HCT116 (cell line): ENCODE measurements at regions not wholly inside any gene's neighbourhood (a gene's known extent, or its start where the extent isn't known, plus 50 kb on each side); places are given as distances from the start of the nearest gene placed in this dataset.

ENCODE experiments used
- ATAC-seq: fragments of 200-7000 bp; cut with Tn5 transposase; 2 replicates; pipeline ENCODE4 v1.9.1; 2020; ENCODE audit warnings: mild to moderate bottlenecking, moderate library complexity
- BruUV-seq: library from RNA; stranded (reverse); fragments of 400-500 nt; replicated peaks from 2 replicates; lab custom pipeline; 2021; lab: Mats Ljungman, UMichigan
- CTCF ChIA-PET: fragments of 300-600 bp; sonication (Branson Sonifier 250); formaldehyde crosslinking; loops from one replicate; lab custom pipeline; 2021; ENCODE audit warnings: antibody characterized with exemption; lab: Charles Lee
- POLR2A ChIA-PET: fragments of 300-600, 350-600 bp; sonication (Branson Sonifier 250); formaldehyde crosslinking; loops from one replicate; lab custom pipeline; 2021; ENCODE audit warnings: antibody characterized with exemption; lab: Charles Lee
- RAD21 ChIA-PET, 2 experiments: fragments of 300-600 bp; sonication (Branson Sonifier 250); formaldehyde crosslinking; loops; one replicate each; lab custom pipeline; 2023; ENCODE audit warnings: low total read pairs in 2 of 2; ENCODE audit not compliant: uncharacterized antibody in 2 of 2, unreplicated experiment in 2 of 2, low non-redundant PET in 1 of 2; lab: Charles Lee
- DNase-seq: peaks from one replicate; pipeline ENCODE4 v3.0.0-alpha.2; 2010; ENCODE audit warnings: low read depth, low spot score
- H2AFZ ChIP-seq: fragments of 200-600 bp; shearing (Covaris generic), sonication (generic); 2 replicates; pipeline ENCODE4 v1.6.1; 2017; ENCODE audit warnings: low read depth, mixed run types, mixed read lengths, antibody characterized with exemption, low read length; ENCODE audit not compliant: poor library complexity, severe bottlenecking
- H3K27ac ChIP-seq: 2 replicates; pipeline ENCODE4 v1.5.1; 2012; ENCODE audit warnings: low read depth, low read length
- H3K27me3 ChIP-seq: fragments of 200-600 bp; sonication (generic); 2 replicates; pipeline ENCODE4 v1.6.1; 2016; ENCODE audit warnings: mixed run types, low read length, mixed read lengths; ENCODE audit not compliant: insufficient read depth
- H3K36me3 ChIP-seq, 2 experiments: fragments of 200-500 bp in 1 of 2; fragments of 200-600 bp in 1 of 2; sonication (Bioruptor generic) in 1 of 2; sonication (generic) in 1 of 2; 2 replicates each; pipeline versions ENCODE4 v1.5.1 to v1.6.1; 2014 to 2016; ENCODE audit warnings: low read length in 2 of 2, inconsistent platforms in 1 of 2, mixed read lengths in 1 of 2, mixed run types in 1 of 2; ENCODE audit not compliant: insufficient read depth in 2 of 2, control insufficient read depth in 1 of 2
- H3K4me1 ChIP-seq, 2 experiments: fragments of 200-600 bp in 1 of 2; sonication (generic) in 1 of 2; 2 replicates each; pipeline versions ENCODE4 v1.5.1 to v1.6.1; 2012 to 2017; ENCODE audit warnings: low read length in 2 of 2, inconsistent platforms in 1 of 2, mild to moderate bottlenecking in 1 of 2, mixed read lengths in 1 of 2, mixed run types in 1 of 2, moderate library complexity in 1 of 2; ENCODE audit not compliant: insufficient read depth in 2 of 2, control insufficient read depth in 1 of 2
- H3K4me2 ChIP-seq: fragments of 200-600 bp; sonication (generic); 2 replicates; pipeline ENCODE4 v1.6.1; 2017; ENCODE audit warnings: mixed run types, low read length, mixed read lengths
- H3K4me3 ChIP-seq, 2 experiments: fragments of 200-600 bp in 1 of 2; sonication (generic) in 1 of 2; replicated peaks in 1 of 2; 2 replicates each; pipeline ENCODE4 v1.5.1; 2011 to 2016; ENCODE audit warnings: low read length in 2 of 2, control low read depth in 1 of 2, low read depth in 1 of 2, mild to moderate bottlenecking in 1 of 2, mixed read lengths in 1 of 2, mixed run types in 1 of 2
- H3K79me2 ChIP-seq: fragments of 200-600 bp; sonication (generic); 2 replicates; pipeline ENCODE4 v1.6.1; 2017; ENCODE audit warnings: mild to moderate bottlenecking, mixed run types, low read length, moderate library complexity, mixed read lengths; ENCODE audit not compliant: insufficient read depth
- H3K9ac ChIP-seq: fragments of 200-600 bp; sonication (generic); 2 replicates; pipeline ENCODE4 v1.6.1; 2016; ENCODE audit warnings: low read length, mixed read lengths
- H3K9me2 ChIP-seq: fragments of 200-600 bp; sonication (generic), shearing (Covaris generic); 2 replicates; pipeline ENCODE4 v1.6.1; 2017; ENCODE audit warnings: mixed run types, mild to moderate bottlenecking, moderate library complexity; ENCODE audit not compliant: insufficient read depth
- H3K9me3 ChIP-seq, 2 experiments: fragments of 200-500 bp in 1 of 2; fragments of 200-600 bp in 1 of 2; sonication (Bioruptor generic) in 1 of 2; sonication (generic) in 1 of 2; 2 replicates each; pipeline ENCODE4 v1.6.1; 2014 to 2017; ENCODE audit warnings: low read length in 2 of 2, mixed read lengths in 2 of 2, inconsistent platforms in 1 of 2, low read depth in 1 of 2, mild to moderate bottlenecking in 1 of 2, mixed run types in 1 of 2, moderate library complexity in 1 of 2; ENCODE audit not compliant: control insufficient read depth in 1 of 2, insufficient read depth in 1 of 2
- H4K20me1 ChIP-seq: fragments of 200-600 bp; sonication (generic), shearing (Covaris generic); 2 replicates; pipeline ENCODE4 v1.6.1; 2017; ENCODE audit warnings: mixed run types, mild to moderate bottlenecking, moderate library complexity; ENCODE audit not compliant: insufficient read depth
- CEBPB ChIP-seq: IDR thresholded peaks from 2 replicates; pipeline ENCODE4 v1.6.1; 2012; ENCODE audit warnings: low read depth
- EGR1 ChIP-seq: IDR thresholded peaks from 2 replicates; pipeline ENCODE4 v1.6.1; 2012; ENCODE audit warnings: low read depth
- EZH2 ChIP-seq: fragments of 200-600 bp; sonication (generic); IDR thresholded peaks from 2 replicates; pipeline ENCODE4 v1.6.1; 2017; ENCODE audit warnings: antibody characterized with exemption, mixed run types
- FOSL1 ChIP-seq: IDR thresholded peaks from 2 replicates; pipeline ENCODE4 v1.6.1; 2012; ENCODE audit warnings: low read depth
- JUND ChIP-seq: IDR thresholded peaks from 2 replicates; pipeline ENCODE4 v1.6.1; 2012
- POLR2A ChIP-seq: IDR thresholded peaks from 2 replicates; pipeline ENCODE4 v1.7.0; 2011; ENCODE audit warnings: borderline replicate concordance; ENCODE audit not compliant: insufficient read depth, insufficient read length; ENCODE audit errors: extremely low read depth
- SIN3A ChIP-seq: IDR thresholded peaks from 2 replicates; pipeline ENCODE4 v1.6.1; 2012; ENCODE audit warnings: low read depth
- SP1 ChIP-seq: IDR thresholded peaks from 2 replicates; pipeline ENCODE4 v1.6.1; 2012; ENCODE audit warnings: low read depth
- ZFX ChIP-seq: fragments of 450-650 bp; IDR thresholded peaks from 2 replicates; pipeline ENCODE4 v1.6.1; 2017
- ZNF274 ChIP-seq: fragments of 200-500 bp; sonication (Bioruptor generic); IDR thresholded peaks from 2 replicates; pipeline ENCODE4 v1.6.1; 2014; ENCODE audit warnings: mild to moderate bottlenecking, low read depth, low read length, inconsistent platforms
- intact Hi-C: fragments of 100-400 bp; cut with micrococcal nuclease; formaldehyde crosslinking; loops from 2 replicates; pipeline ENCODE4 v1.10.0; 2022
- TF ChIP-seq, protein P1 (sequence below): IDR thresholded peaks from 2 replicates; pipeline ENCODE4 v1.6.1; 2012; ENCODE audit warnings: low read depth
- TF ChIP-seq, protein P2 (sequence below): IDR thresholded peaks from 2 replicates; pipeline ENCODE4 v1.6.1; 2011; ENCODE audit warnings: mild to moderate bottlenecking, low read length, moderate library complexity; ENCODE audit not compliant: insufficient replicate concordance; ENCODE audit errors: extremely low read depth
- TF ChIP-seq, protein P3 (sequence below): IDR thresholded peaks from 2 replicates; pipeline ENCODE4 v1.6.1; 2012

DNA sequence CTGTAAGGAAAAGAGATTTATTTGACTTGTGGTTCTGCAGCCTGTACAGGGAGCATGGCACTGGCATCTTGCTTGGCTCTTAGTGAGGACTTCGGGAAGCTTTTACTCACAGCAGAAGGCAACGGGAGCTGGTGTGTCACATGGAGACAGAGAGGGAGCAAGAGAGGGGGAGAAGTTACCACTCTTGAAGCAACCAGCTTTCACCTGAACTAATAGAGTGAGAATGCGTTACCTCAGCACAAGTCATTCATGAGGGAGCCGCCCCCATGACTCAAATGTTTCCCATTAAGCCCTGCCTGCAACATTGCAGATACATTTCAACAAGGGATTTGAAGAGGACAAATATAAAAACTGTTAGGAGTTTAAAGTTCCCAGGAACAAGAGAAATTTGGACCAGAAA lies 190.0 kb downstream of the CYRIA start:
- Histone ChIP-seq H3K79me2 (no peaks in the 10 kb centered on the region), H4K20me1 (no peaks in the 10 kb centered on the region), H3K9me3 (no peaks in the 10 kb centered on the region), H3K4me1 (no peaks in the 10 kb centered on the region), H3K27ac (no peak overlapping the region), H3K4me3 (no peak overlapping the region), H2AFZ (no peak overlapping the region), H3K36me3 (no peaks in the 10 kb centered on the region), H3K27me3 (no peaks in the 10 kb centered on the region), H3K9ac (no peak overlapping the region), H3K4me2 (no peak overlapping the region), H3K9me2 (no peaks in the 10 kb centered on the region)
- intact Hi-C loops = no loop called here
- BruUV-seq = no TSS peak
- POLR2A ChIA-PET = no interaction called here
- RAD21 ChIA-PET = no interaction called here
- ATAC-seq (no peak), DNase-seq (no peak)
- TF ChIP-seq SIN3A = no peak
- TF ChIP-seq ZNF274 = no peak
- no peak for TF ChIP-seq CEBPB
- TF ChIP-seq EGR1 = no peak
- TF ChIP-seq, protein P1, sequence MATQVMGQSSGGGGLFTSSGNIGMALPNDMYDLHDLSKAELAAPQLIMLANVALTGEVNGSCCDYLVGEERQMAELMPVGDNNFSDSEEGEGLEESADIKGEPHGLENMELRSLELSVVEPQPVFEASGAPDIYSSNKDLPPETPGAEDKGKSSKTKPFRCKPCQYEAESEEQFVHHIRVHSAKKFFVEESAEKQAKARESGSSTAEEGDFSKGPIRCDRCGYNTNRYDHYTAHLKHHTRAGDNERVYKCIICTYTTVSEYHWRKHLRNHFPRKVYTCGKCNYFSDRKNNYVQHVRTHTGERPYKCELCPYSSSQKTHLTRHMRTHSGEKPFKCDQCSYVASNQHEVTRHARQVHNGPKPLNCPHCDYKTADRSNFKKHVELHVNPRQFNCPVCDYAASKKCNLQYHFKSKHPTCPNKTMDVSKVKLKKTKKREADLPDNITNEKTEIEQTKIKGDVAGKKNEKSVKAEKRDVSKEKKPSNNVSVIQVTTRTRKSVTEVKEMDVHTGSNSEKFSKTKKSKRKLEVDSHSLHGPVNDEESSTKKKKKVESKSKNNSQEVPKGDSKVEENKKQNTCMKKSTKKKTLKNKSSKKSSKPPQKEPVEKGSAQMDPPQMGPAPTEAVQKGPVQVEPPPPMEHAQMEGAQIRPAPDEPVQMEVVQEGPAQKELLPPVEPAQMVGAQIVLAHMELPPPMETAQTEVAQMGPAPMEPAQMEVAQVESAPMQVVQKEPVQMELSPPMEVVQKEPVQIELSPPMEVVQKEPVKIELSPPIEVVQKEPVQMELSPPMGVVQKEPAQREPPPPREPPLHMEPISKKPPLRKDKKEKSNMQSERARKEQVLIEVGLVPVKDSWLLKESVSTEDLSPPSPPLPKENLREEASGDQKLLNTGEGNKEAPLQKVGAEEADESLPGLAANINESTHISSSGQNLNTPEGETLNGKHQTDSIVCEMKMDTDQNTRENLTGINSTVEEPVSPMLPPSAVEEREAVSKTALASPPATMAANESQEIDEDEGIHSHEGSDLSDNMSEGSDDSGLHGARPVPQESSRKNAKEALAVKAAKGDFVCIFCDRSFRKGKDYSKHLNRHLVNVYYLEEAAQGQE = no peak
- TF ChIP-seq EZH2 = no peak
- no peak for TF ChIP-seq POLR2A
- CTCF ChIA-PET = no interaction called here

DNA sequence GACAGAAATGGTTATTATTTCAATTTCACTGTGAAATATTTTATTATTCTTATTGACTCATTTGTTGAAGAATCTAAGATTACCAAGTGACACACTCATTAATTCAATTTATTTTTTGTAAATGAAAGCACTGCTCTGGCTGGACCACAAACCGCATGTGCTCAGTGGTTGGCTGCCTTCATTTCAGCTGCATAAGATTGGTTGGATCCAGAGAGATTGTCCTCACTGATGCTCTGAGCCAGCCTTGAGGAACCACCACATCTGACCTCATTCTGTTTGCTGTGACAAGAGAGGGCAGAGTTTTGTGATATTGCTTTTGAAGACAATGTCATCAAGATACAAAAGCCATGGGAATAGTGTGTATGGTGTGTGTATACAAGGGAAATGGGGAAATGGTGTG lies 192.1 kb downstream of the CYRIA start:
- intact Hi-C loops = no loop called here
- H3K79me2 ChIP-seq = no peaks in the 10 kb centered on the region
- H3K9me3 ChIP-seq = no peaks in the 10 kb centered on the region
- no peaks in the 10 kb centered on the region for H3K4me1 ChIP-seq
- H3K27ac ChIP-seq = no peak overlapping the region
- no peak overlapping the region for H3K4me2 ChIP-seq
- ChIA-PET RAD21 (no interaction called here), POLR2A (no interaction called here), CTCF (no interaction called here)
- H3K9me2 ChIP-seq = no peaks in the 10 kb centered on the region
- H3K9ac ChIP-seq = no peak overlapping the region
- BruUV-seq = no TSS peak
- no peaks in the 10 kb centered on the region for H3K27me3 ChIP-seq
- no peak overlapping the region for H2AFZ ChIP-seq
- no peak for ATAC-seq
- no peak overlapping the region for H3K4me3 ChIP-seq
- DNase-seq = no peak
- H3K36me3 ChIP-seq = no peaks in the 10 kb centered on the region
- no peaks in the 10 kb centered on the region for H4K20me1 ChIP-seq
- no peak for TF ChIP-seq POLR2A
- no peak for TF ChIP-seq SP1
- TF ChIP-seq, protein P2, sequence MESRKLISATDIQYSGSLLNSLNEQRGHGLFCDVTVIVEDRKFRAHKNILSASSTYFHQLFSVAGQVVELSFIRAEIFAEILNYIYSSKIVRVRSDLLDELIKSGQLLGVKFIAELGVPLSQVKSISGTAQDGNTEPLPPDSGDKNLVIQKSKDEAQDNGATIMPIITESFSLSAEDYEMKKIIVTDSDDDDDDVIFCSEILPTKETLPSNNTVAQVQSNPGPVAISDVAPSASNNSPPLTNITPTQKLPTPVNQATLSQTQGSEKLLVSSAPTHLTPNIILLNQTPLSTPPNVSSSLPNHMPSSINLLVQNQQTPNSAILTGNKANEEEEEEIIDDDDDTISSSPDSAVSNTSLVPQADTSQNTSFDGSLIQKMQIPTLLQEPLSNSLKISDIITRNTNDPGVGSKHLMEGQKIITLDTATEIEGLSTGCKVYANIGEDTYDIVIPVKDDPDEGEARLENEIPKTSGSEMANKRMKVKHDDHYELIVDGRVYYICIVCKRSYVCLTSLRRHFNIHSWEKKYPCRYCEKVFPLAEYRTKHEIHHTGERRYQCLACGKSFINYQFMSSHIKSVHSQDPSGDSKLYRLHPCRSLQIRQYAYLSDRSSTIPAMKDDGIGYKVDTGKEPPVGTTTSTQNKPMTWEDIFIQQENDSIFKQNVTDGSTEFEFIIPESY = no peak
- no peak for TF ChIP-seq JUND
- TF ChIP-seq, protein P3, sequence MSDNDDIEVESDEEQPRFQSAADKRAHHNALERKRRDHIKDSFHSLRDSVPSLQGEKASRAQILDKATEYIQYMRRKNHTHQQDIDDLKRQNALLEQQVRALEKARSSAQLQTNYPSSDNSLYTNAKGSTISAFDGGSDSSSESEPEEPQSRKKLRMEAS = no peak
- TF ChIP-seq, protein P1 = no peak
- TF ChIP-seq ZFX = no peak
- no peak for TF ChIP-seq FOSL1
- no peak for TF ChIP-seq EZH2
